Upper lobe of left lung (tissue), 4 donors: ENCODE measurements at regions not wholly inside any gene's neighbourhood (a gene's known extent, or its start where the extent isn't known, plus 50 kb on each side); places are given as distances from the start of the nearest gene placed in this dataset.

Source experiments
- POLR2A ChIP-seq, 4 donors: fragments of 450-650 bp; IDR thresholded peaks; one replicate each; pipeline ENCODE4 v1.5.1; 2016 to 2017; ENCODE audit warnings: antibody characterized with exemption in 4 of 4, mild to moderate bottlenecking in 2 of 4
- POLR2AphosphoS5 ChIP-seq, 2 donors: sonication (generic); formaldehyde crosslinking; IDR thresholded peaks; one replicate each; pipeline ENCODE4 v1.5.1; 2017; ENCODE audit warnings: antibody characterized with exemption in 2 of 2
- TF ChIP-seq, protein P1 (sequence below), 6 experiments: fragments of 450-650 bp in 4 of 6; fragments of 200-600 bp in 2 of 6; sonication (generic) in 2 of 6; IDR thresholded peaks; one replicate each; pipeline ENCODE4 v1.5.1; 2016 to 2019; ENCODE audit warnings: antibody characterized with exemption in 6 of 6

DNA sequence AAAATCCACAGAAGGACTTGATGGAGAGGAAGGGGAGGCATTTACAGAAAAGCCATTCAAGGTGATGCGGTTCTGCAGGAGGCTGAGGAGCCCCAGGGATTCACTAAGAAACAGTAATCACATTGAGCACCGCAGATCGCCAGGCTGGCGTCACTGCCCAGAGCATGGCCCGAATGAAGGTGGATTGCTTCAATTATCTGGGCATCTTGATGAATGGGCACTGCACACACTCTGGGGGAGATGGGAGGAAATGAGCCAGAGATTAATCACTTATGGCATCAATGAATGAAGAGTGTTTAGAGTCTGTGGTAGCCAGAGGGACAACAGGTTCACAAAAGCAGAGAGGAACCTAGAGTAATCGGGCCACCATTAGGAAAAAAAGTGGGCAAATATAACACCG is 292.1 kb downstream of the ZEB1 start:
- TF ChIP-seq, protein P1, sequence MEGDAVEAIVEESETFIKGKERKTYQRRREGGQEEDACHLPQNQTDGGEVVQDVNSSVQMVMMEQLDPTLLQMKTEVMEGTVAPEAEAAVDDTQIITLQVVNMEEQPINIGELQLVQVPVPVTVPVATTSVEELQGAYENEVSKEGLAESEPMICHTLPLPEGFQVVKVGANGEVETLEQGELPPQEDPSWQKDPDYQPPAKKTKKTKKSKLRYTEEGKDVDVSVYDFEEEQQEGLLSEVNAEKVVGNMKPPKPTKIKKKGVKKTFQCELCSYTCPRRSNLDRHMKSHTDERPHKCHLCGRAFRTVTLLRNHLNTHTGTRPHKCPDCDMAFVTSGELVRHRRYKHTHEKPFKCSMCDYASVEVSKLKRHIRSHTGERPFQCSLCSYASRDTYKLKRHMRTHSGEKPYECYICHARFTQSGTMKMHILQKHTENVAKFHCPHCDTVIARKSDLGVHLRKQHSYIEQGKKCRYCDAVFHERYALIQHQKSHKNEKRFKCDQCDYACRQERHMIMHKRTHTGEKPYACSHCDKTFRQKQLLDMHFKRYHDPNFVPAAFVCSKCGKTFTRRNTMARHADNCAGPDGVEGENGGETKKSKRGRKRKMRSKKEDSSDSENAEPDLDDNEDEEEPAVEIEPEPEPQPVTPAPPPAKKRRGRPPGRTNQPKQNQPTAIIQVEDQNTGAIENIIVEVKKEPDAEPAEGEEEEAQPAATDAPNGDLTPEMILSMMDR (IDR thresholded peaks at IDR 0.05) = no peak
- TF ChIP-seq POLR2A (IDR thresholded peaks at IDR 0.05) (no peak), POLR2AphosphoS5 (IDR thresholded peaks at IDR 0.05) (no peak)
